Loucy (cell line): ENCODE measurements at regions not wholly inside any gene's neighbourhood (a gene's known extent, or its start where the extent isn't known, plus 50 kb on each side); places are given as distances from the start of the nearest gene placed in this dataset.

ENCODE experiments used
- CTCF ChIP-seq: fragments of 200-600 bp; sonication (generic); conservative IDR thresholded peaks from 2 replicates; pipeline ENCODE4 v1.5.1; 2014; ENCODE audit warnings: mild to moderate bottlenecking, antibody characterized with exemption, low read length
- EZH2phosphoT487 ChIP-seq: fragments of 200-600 bp; IDR thresholded peaks from 2 replicates; pipeline ENCODE4 v1.6.1; 2018; ENCODE audit warnings: antibody characterized with exemption, mild to moderate bottlenecking, moderate library complexity, borderline replicate concordance

GRCh38 chr1:71153826-71154225 is 73.0 kb upstream of the ZRANB2 start:
- no peak for TF ChIP-seq CTCF
- no peak for TF ChIP-seq EZH2phosphoT487
